ENCODE measurements at regions not wholly inside any gene's neighbourhood (a gene's known extent, or its start where the extent isn't known, plus 50 kb on each side); places are given as distances from the start of the nearest gene placed in this dataset.

DNA sequence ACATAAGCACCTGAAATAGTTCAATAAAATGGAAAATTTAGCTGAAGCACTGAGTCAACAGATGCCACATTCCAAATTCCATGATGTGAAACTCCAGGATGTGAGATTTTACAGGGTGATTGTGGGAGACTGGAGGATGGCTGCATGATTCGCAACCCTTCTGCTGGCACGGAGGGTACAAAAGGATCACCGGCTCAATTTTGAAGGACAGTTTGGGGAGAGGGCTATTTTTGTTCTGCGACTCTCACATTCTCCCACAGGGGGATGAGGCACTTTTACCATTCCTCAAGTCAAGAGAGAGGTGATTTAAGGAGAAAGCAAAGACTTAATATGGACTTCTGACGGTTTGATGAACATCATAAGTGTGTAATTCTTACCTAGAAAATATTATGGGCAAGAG is 138.1 kb upstream of the CWC22 start:
- Histone ChIP-seq H3K4me3 (ENCODE audit: low read depth, low read length) (no peak overlapping the region), H3K4me1 (ENCODE audit: control insufficient read depth, insufficient read depth, low read length) (no peaks in the 10 kb centered on the region), H3K27ac (ENCODE audit: extremely low read depth, low read depth, low read length) (no peak overlapping the region), H3K36me3 (ENCODE audit: control insufficient read depth in 2 of 2, insufficient read depth in 1 of 2, low read length in 2 of 2) (no peaks in the 10 kb centered on the region), H3K9me3 (ENCODE audit: control insufficient read depth, insufficient read depth, low read depth, low read length) (no peaks in the 10 kb centered on the region)
- ChIA-PET POLR2A (no interaction called here), CTCF (no interaction called here)
- TF ChIP-seq ZNF37A (tag by site-specific recombination; IDR thresholded peaks at IDR 0.05) (no peak), ZNF423 (tag by site-specific recombination; IDR thresholded peaks at IDR 0.05) (no peak), ZNF560 (tag by site-specific recombination; IDR thresholded peaks at IDR 0.05; ENCODE audit: borderline replicate concordance) (no peak), ZNF394 (tag by site-specific recombination; IDR thresholded peaks at IDR 0.05; ENCODE audit: borderline replicate concordance) (no peak), ZNF2 (tag by site-specific recombination; IDR thresholded peaks at IDR 0.05) (no peak), ZNF843 (tag by site-specific recombination; IDR thresholded peaks at IDR 0.05) (no peak), SCRT1 (tag by site-specific recombination; IDR thresholded peaks at IDR 0.05; ENCODE audit: borderline replicate concordance) (no peak), ZNF544 (tag by site-specific recombination; IDR thresholded peaks at IDR 0.05) (no peak), EGR2 (tag by site-specific recombination; IDR thresholded peaks at IDR 0.05; ENCODE audit: low read depth) (no peak), ZNF549 (tag by site-specific recombination; IDR thresholded peaks at IDR 0.05) (no peak), ZNF248 (tag by site-specific recombination; IDR thresholded peaks at IDR 0.05) (no peak), ZNF174 (tag by site-specific recombination; IDR thresholded peaks at IDR 0.05) (no peak), ZNF132 (tag by site-specific recombination; IDR thresholded peaks at IDR 0.05; ENCODE audit: borderline replicate concordance) (no peak), KLF7 (tag by site-specific recombination; IDR thresholded peaks at IDR 0.05; ENCODE audit: borderline replicate concordance) (no peak), ZNF121 (tag by site-specific recombination; IDR thresholded peaks at IDR 0.05) (no peak)
- TF ChIP-seq, protein P1, sequence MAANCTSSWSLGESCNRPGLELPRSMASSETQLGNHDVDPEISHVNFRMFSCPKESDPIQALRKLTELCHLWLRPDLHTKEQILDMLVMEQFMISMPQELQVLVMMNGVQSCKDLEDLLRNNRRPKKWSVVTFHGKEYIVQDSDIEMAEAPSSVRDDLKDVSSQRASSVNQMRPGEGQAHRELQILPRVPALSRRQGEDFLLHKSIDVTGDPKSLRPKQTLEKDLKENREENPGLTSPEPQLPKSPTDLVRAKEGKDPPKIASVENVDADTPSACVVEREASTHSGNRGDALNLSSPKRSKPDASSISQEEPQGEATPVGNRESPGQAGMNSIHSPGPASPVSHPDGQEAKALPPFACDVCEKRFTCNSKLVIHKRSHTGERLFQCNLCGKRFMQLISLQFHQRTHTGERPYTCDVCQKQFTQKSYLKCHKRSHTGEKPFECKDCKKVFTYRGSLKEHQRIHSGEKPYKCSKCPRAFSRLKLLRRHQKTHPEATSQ (tag by site-specific recombination; IDR thresholded peaks at IDR 0.05) = no peak
- TF ChIP-seq, protein P2, sequence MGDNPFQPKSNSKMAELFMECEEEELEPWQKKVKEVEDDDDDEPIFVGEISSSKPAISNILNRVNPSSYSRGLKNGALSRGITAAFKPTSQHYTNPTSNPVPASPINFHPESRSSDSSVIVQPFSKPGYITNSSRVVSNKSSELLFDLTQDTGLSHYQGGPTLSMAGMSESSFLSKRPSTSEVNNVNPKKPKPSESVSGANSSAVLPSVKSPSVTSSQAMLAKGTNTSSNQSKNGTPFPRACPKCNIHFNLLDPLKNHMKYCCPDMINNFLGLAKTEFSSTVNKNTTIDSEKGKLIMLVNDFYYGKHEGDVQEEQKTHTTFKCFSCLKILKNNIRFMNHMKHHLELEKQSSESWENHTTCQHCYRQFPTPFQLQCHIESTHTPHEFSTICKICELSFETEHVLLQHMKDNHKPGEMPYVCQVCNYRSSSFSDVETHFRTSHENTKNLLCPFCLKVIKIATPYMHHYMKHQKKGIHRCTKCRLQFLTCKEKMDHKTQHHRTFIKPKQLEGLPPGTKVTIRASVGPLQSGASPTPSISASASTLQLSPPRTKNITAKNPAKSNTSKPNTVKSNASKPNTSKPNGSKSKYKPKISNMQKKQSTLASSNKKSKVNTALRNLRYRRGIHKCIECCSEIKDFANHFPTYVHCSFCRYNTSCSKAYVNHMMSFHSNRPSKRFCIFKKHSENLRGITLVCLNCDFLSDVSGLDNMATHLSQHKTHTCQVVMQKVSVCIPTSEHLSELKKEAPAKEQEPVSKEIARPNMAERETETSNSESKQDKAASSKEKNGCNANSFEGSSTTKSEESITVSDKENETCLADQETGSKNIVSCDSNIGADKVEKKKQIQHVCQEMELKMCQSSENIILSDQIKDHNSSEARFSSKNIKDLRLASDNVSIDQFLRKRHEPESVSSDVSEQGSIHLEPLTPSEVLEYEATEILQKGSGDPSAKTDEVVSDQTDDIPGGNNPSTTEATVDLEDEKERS (tag by site-specific recombination; IDR thresholded peaks at IDR 0.05) = no peak
- TF ChIP-seq, protein P3, sequence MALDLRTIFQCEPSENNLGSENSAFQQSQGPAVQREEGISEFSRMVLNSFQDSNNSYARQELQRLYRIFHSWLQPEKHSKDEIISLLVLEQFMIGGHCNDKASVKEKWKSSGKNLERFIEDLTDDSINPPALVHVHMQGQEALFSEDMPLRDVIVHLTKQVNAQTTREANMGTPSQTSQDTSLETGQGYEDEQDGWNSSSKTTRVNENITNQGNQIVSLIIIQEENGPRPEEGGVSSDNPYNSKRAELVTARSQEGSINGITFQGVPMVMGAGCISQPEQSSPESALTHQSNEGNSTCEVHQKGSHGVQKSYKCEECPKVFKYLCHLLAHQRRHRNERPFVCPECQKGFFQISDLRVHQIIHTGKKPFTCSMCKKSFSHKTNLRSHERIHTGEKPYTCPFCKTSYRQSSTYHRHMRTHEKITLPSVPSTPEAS (tag by site-specific recombination; IDR thresholded peaks at IDR 0.05) = no peak

DNA sequence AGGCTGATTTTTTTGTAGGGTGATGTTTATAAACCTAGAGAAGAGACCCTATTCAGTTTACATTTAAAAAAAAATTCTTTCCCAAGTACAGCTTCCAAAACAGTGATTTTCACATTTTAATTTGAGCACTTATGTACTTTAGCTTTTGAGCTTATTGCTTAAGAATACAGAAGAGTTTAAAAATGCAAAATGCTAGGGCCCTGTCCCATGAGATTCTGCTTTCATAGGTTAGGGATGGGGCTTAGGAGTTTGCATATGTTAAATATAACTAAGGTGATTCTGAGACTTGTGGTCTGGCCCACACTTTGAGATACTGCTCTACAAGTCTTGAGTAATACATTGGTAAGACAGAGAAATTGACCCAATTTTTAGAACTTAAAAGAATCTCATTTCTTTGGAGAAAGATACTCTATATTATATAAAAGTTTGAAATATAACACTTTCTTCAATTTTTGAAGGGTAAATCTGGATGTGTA is 137.3 kb upstream of the CWC22 start:
- Histone ChIP-seq H3K4me1 (ENCODE audit: control insufficient read depth, insufficient read depth, low read length) (no peaks in the 10 kb centered on the region), H3K4me3 (ENCODE audit: low read depth, low read length) (no peak overlapping the region), H3K36me3 (ENCODE audit: control insufficient read depth in 2 of 2, insufficient read depth in 1 of 2, low read length in 2 of 2) (no peaks in the 10 kb centered on the region), H3K27ac (ENCODE audit: extremely low read depth, low read depth, low read length) (no peak overlapping the region), H3K9me3 (ENCODE audit: control insufficient read depth, insufficient read depth, low read depth, low read length) (no peaks in the 10 kb centered on the region)
- ChIA-PET POLR2A (no interaction called here), CTCF (no interaction called here)
- TF ChIP-seq TRIM28 (IDR thresholded peaks at IDR 0.05; ENCODE audit: borderline replicate concordance, low read length) = no peak
- TF ChIP-seq HOXC10 (CRISPR knock-in tag; IDR thresholded peaks at IDR 0.05) = no peak
- no peak for TF ChIP-seq ZNF10 (tag by site-specific recombination; IDR thresholded peaks at IDR 0.05)
- no peak for TF ChIP-seq RBAK (tag by site-specific recombination; IDR thresholded peaks at IDR 0.05)
- TF ChIP-seq, protein P4, sequence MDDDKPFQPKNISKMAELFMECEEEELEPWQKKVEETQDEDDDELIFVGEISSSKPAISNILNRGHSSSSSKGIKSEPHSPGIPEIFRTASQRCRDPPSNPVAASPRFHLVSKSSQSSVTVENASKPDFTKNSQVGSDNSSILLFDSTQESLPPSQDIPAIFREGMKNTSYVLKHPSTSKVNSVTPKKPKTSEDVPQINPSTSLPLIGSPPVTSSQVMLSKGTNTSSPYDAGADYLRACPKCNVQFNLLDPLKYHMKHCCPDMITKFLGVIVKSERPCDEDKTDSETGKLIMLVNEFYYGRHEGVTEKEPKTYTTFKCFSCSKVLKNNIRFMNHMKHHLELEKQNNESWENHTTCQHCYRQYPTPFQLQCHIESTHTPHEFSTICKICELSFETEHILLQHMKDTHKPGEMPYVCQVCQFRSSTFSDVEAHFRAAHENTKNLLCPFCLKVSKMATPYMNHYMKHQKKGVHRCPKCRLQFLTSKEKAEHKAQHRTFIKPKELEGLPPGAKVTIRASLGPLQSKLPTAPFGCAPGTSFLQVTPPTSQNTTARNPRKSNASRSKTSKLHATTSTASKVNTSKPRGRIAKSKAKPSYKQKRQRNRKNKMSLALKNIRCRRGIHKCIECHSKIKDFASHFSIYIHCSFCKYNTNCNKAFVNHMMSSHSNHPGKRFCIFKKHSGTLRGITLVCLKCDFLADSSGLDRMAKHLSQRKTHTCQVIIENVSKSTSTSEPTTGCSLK (tag by site-specific recombination; IDR thresholded peaks at IDR 0.05) = no peak
- TF ChIP-seq ZEB2 (tag by site-specific recombination; IDR thresholded peaks at IDR 0.05) = no peak
- TF ChIP-seq PRDM1 (tag by site-specific recombination; IDR thresholded peaks at IDR 0.05) = no peak
- TF ChIP-seq ZNF221 (tag by site-specific recombination; IDR thresholded peaks at IDR 0.05; ENCODE audit: borderline replicate concordance) = no peak
- TF ChIP-seq ZNF76 (tag by site-specific recombination; IDR thresholded peaks at IDR 0.05; ENCODE audit: borderline replicate concordance, low read depth) = no peak
- TF ChIP-seq HOXA7 (CRISPR knock-in tag; IDR thresholded peaks at IDR 0.05; ENCODE audit: borderline replicate concordance) = no peak
- TF ChIP-seq KLF8 (tag by site-specific recombination; IDR thresholded peaks at IDR 0.05) = no peak
- TF ChIP-seq ZNF155 (tag by site-specific recombination; IDR thresholded peaks at IDR 0.05) = no peak
